ENCODE measurements at regions not wholly inside any gene's neighbourhood (a gene's known extent, or its start where the extent isn't known, plus 50 kb on each side); places are given as distances from the start of the nearest gene placed in this dataset.

DNA sequence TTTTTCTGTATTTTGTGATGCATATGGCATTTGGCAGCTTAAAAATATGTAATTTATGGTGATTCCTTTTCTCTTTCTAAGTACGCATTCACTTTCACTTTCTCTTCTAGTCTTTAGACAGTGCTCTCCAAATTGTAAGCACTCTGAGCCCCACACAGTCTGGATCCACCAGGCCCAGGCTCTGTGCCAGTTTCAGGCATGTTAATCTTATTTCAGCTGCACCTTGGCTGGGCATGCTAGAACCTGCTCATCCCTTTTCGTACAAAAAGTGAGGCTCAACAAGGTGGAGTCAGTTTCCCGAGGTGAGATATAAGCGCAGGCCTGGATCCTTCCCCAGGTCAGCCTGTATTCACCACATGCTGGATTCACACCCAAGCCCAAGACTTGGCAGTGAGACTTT lies 203.9 kb downstream of the MTX2 start (continued):
- no peak for TF ChIP-seq FOXP1 (CRISPR knock-in tag; IDR thresholded peaks at IDR 0.05; ENCODE audit: borderline replicate concordance)
- TF ChIP-seq ZNF317 (CRISPR knock-in tag; IDR thresholded peaks at IDR 0.05; ENCODE audit: borderline replicate concordance, low read depth) = no peak
- no peak for TF ChIP-seq NR3C1 (CRISPR knock-in tag; conservative IDR thresholded peaks at IDR 0.05; ENCODE audit: low read depth)
- TF ChIP-seq, protein P1, sequence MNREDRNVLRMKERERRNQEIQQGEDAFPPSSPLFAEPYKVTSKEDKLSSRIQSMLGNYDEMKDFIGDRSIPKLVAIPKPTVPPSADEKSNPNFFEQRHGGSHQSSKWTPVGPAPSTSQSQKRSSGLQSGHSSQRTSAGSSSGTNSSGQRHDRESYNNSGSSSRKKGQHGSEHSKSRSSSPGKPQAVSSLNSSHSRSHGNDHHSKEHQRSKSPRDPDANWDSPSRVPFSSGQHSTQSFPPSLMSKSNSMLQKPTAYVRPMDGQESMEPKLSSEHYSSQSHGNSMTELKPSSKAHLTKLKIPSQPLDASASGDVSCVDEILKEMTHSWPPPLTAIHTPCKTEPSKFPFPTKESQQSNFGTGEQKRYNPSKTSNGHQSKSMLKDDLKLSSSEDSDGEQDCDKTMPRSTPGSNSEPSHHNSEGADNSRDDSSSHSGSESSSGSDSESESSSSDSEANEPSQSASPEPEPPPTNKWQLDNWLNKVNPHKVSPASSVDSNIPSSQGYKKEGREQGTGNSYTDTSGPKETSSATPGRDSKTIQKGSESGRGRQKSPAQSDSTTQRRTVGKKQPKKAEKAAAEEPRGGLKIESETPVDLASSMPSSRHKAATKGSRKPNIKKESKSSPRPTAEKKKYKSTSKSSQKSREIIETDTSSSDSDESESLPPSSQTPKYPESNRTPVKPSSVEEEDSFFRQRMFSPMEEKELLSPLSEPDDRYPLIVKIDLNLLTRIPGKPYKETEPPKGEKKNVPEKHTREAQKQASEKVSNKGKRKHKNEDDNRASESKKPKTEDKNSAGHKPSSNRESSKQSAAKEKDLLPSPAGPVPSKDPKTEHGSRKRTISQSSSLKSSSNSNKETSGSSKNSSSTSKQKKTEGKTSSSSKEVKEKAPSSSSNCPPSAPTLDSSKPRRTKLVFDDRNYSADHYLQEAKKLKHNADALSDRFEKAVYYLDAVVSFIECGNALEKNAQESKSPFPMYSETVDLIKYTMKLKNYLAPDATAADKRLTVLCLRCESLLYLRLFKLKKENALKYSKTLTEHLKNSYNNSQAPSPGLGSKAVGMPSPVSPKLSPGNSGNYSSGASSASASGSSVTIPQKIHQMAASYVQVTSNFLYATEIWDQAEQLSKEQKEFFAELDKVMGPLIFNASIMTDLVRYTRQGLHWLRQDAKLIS (CRISPR knock-in tag; IDR thresholded peaks at IDR 0.05; ENCODE audit: borderline replicate concordance) = no peak

DNA sequence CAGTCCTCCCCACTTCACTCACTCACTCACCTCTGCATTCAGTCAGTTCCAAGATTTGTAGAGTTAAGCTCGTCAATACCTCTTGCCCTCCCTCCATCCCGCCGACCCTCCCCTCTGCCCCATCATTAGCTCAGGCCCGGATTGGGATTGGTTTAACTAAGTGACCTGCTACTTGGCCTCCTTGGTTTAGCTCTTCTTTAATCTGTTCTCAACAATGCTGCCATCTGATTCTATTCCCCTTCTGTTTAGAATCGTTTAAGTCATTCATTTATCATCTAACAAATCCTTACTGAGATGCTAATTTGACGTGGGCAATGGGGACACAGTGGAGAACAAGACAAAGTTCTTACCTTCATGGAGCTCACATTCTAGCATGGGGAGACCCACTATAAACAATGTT lies 204.6 kb downstream of the MTX2 start:
- CTCF ChIA-PET = interaction anchor here (1.1 to 1.5 kb wide), 2 partner anchors 80 to 180 kb away, joined by 5 read pairs; no protein-coding TSS in a partner anchor
- Mint-ChIP-seq H3K9me3 (peaks cover 3% of the 10 kb centered on the region; the same call in 1 of the 2 replicates), H3K4me1 (no peaks in the 10 kb centered on the region), H3K27me3 (ENCODE audit: low read depth) (no peaks in the 10 kb centered on the region), H3K27ac (no peak overlapping the region), H3K4me3 (no peak overlapping the region), H3K36me3 (no peaks in the 10 kb centered on the region)
- POLR2A ChIA-PET = no interaction called here
- DNase-seq (ENCODE audit: low spot score) (no peak), ATAC-seq (no peak)
- TF ChIP-seq ATF1 (CRISPR knock-in tag; IDR thresholded peaks at IDR 0.05) = no peak
- TF ChIP-seq, protein P2, sequence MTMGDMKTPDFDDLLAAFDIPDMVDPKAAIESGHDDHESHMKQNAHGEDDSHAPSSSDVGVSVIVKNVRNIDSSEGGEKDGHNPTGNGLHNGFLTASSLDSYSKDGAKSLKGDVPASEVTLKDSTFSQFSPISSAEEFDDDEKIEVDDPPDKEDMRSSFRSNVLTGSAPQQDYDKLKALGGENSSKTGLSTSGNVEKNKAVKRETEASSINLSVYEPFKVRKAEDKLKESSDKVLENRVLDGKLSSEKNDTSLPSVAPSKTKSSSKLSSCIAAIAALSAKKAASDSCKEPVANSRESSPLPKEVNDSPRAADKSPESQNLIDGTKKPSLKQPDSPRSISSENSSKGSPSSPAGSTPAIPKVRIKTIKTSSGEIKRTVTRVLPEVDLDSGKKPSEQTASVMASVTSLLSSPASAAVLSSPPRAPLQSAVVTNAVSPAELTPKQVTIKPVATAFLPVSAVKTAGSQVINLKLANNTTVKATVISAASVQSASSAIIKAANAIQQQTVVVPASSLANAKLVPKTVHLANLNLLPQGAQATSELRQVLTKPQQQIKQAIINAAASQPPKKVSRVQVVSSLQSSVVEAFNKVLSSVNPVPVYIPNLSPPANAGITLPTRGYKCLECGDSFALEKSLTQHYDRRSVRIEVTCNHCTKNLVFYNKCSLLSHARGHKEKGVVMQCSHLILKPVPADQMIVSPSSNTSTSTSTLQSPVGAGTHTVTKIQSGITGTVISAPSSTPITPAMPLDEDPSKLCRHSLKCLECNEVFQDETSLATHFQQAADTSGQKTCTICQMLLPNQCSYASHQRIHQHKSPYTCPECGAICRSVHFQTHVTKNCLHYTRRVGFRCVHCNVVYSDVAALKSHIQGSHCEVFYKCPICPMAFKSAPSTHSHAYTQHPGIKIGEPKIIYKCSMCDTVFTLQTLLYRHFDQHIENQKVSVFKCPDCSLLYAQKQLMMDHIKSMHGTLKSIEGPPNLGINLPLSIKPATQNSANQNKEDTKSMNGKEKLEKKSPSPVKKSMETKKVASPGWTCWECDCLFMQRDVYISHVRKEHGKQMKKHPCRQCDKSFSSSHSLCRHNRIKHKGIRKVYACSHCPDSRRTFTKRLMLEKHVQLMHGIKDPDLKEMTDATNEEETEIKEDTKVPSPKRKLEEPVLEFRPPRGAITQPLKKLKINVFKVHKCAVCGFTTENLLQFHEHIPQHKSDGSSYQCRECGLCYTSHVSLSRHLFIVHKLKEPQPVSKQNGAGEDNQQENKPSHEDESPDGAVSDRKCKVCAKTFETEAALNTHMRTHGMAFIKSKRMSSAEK (CRISPR knock-in tag; IDR thresholded peaks at IDR 0.05; ENCODE audit: borderline replicate concordance) = no peak
- TF ChIP-seq, protein P3, sequence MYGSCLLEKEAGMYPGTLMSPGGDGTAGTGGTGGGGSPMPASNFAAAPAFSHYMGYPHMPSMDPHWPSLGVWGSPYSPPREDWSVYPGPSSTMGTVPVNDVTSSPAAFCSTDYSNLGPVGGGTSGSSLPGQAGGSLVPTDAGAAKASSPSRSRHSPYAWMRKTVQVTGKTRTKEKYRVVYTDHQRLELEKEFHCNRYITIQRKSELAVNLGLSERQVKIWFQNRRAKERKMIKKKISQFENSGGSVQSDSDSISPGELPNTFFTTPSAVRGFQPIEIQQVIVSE (CRISPR knock-in tag; IDR thresholded peaks at IDR 0.05; ENCODE audit: borderline replicate concordance) = no peak
- TF ChIP-seq, protein P4, sequence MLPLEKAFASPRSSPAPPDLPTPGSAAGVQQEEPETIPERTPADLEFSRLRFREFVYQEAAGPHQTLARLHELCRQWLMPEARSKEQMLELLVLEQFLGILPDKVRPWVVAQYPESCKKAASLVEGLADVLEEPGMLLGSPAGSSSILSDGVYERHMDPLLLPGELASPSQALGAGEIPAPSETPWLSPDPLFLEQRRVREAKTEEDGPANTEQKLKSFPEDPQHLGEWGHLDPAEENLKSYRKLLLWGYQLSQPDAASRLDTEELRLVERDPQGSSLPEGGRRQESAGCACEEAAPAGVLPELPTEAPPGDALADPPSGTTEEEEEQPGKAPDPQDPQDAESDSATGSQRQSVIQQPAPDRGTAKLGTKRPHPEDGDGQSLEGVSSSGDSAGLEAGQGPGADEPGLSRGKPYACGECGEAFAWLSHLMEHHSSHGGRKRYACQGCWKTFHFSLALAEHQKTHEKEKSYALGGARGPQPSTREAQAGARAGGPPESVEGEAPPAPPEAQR (CRISPR knock-in tag; IDR thresholded peaks at IDR 0.05) = no peak
- TF ChIP-seq, protein P5, sequence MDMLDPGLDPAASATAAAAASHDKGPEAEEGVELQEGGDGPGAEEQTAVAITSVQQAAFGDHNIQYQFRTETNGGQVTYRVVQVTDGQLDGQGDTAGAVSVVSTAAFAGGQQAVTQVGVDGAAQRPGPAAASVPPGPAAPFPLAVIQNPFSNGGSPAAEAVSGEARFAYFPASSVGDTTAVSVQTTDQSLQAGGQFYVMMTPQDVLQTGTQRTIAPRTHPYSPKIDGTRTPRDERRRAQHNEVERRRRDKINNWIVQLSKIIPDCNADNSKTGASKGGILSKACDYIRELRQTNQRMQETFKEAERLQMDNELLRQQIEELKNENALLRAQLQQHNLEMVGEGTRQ (CRISPR knock-in tag; IDR thresholded peaks at IDR 0.05) = no peak
- no peak for TF ChIP-seq TEAD4 (CRISPR knock-in tag; IDR thresholded peaks at IDR 0.05)
- TF ChIP-seq ESRRA (CRISPR knock-in tag; IDR thresholded peaks at IDR 0.05; ENCODE audit: borderline replicate concordance) = no peak
- TF ChIP-seq, protein P6, sequence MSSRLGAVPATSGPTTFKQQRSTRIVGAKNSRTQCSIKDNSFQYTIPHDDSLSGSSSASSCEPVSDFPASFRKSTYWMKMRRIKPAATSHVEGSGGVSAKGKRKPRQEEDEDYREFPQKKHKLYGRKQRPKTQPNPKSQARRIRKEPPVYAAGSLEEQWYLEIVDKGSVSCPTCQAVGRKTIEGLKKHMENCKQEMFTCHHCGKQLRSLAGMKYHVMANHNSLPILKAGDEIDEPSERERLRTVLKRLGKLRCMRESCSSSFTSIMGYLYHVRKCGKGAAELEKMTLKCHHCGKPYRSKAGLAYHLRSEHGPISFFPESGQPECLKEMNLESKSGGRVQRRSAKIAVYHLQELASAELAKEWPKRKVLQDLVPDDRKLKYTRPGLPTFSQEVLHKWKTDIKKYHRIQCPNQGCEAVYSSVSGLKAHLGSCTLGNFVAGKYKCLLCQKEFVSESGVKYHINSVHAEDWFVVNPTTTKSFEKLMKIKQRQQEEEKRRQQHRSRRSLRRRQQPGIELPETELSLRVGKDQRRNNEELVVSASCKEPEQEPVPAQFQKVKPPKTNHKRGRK (CRISPR knock-in tag; IDR thresholded peaks at IDR 0.05; ENCODE audit: borderline replicate concordance) = no peak
- TF ChIP-seq JUN (CRISPR knock-in tag; IDR thresholded peaks at IDR 0.05) = no peak
- no peak for TF ChIP-seq NFATC4 (CRISPR knock-in tag; IDR thresholded peaks at IDR 0.05)
- TF ChIP-seq MYBL2 (CRISPR knock-in tag; IDR thresholded peaks at IDR 0.05) = no peak
- TF ChIP-seq, protein P7, sequence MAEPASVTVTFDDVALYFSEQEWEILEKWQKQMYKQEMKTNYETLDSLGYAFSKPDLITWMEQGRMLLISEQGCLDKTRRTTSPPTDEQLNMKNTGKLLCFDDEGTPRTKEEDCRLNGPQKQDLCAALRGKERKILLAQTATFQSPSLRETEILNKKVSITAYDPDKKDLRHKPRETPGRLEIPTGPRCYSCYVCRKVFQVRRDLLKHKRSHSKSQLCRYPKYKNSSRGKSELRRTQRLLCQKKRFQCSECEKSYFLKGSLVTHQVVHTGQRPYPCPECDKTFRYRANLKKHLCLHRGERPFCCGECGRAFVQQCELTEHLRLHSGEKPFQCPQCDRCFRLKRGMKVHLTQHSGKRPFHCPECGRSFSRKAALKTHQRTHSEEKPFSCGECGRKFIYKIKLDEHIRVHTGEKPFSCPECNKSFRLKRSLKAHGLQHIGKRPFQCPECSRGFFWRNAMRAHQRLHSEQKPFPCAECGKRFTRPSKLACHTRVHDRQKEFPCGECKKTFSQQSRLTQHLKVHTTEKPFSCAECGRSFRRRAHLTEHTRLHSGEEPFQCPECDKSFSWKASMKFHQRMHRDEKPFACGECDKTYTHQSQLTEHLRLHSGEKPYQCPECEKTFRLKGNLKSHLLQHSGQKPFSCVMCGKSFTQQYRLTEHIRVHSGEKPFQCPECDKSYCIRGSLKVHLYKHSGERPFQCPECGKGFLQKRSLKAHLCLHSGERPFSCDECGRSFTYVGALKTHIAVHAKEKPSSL (CRISPR knock-in tag; conservative IDR thresholded peaks at IDR 0.05) = no peak
- TF ChIP-seq, protein P8, sequence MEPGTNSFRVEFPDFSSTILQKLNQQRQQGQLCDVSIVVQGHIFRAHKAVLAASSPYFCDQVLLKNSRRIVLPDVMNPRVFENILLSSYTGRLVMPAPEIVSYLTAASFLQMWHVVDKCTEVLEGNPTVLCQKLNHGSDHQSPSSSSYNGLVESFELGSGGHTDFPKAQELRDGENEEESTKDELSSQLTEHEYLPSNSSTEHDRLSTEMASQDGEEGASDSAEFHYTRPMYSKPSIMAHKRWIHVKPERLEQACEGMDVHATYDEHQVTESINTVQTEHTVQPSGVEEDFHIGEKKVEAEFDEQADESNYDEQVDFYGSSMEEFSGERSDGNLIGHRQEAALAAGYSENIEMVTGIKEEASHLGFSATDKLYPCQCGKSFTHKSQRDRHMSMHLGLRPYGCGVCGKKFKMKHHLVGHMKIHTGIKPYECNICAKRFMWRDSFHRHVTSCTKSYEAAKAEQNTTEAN (CRISPR knock-in tag; IDR thresholded peaks at IDR 0.05) = no peak

All from WTC11 (cell line).